ENCODE measurements at regions not wholly inside any gene's neighbourhood (a gene's known extent, or its start where the extent isn't known, plus 50 kb on each side); places are given as distances from the start of the nearest gene placed in this dataset.
A peak's percentile ranks its signal among the peaks of the same experiment; 100 is the strongest.

GRCh38 chr6:33929575-33930288 lies 125.9 kb upstream of the MLN start:
- DNase-seq (ENCODE audit: low spot score) (no peak), ATAC-seq (ENCODE audit: low FRiP score) (no peak)
- TF ChIP-seq, protein P1, sequence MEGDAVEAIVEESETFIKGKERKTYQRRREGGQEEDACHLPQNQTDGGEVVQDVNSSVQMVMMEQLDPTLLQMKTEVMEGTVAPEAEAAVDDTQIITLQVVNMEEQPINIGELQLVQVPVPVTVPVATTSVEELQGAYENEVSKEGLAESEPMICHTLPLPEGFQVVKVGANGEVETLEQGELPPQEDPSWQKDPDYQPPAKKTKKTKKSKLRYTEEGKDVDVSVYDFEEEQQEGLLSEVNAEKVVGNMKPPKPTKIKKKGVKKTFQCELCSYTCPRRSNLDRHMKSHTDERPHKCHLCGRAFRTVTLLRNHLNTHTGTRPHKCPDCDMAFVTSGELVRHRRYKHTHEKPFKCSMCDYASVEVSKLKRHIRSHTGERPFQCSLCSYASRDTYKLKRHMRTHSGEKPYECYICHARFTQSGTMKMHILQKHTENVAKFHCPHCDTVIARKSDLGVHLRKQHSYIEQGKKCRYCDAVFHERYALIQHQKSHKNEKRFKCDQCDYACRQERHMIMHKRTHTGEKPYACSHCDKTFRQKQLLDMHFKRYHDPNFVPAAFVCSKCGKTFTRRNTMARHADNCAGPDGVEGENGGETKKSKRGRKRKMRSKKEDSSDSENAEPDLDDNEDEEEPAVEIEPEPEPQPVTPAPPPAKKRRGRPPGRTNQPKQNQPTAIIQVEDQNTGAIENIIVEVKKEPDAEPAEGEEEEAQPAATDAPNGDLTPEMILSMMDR (IDR thresholded peaks at IDR 0.05) = no peak

GRCh38 chr6:33927616-33928015 lies 123.8 kb upstream of the MLN start:
- DNase-seq (ENCODE audit: low spot score) (no peak), ATAC-seq (ENCODE audit: low FRiP score) (peak; percentile 58)

DNA sequence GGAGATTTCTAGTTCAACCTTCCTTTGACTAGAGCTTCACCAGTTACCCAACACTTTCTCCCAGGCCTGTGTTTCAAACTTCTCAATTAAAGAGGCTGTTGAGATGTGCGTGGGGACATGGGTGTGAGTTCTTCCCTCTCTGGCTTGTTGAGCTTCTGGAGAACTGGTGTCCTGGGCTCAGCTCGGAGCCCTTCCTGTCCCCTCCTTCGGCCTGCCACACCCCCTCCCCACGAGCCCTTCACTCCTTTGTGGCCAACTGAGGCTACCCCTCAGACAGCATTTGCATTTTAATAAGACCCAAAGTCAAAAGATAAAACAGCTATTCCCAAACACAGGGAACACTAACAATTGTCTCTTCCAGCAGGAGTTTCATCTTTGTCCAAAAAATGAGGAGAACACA lies 123.3 kb upstream of the MLN start:
- no peak for ATAC-seq (ENCODE audit: low FRiP score)
- TF ChIP-seq, protein P1 (IDR thresholded peaks at IDR 0.05) = no peak

More at GRCh38 chr6:33927616-33928015, 123.8 kb upstream of the MLN start:
- TF ChIP-seq, protein P1 (IDR thresholded peaks at IDR 0.05) = no peak

DNA sequence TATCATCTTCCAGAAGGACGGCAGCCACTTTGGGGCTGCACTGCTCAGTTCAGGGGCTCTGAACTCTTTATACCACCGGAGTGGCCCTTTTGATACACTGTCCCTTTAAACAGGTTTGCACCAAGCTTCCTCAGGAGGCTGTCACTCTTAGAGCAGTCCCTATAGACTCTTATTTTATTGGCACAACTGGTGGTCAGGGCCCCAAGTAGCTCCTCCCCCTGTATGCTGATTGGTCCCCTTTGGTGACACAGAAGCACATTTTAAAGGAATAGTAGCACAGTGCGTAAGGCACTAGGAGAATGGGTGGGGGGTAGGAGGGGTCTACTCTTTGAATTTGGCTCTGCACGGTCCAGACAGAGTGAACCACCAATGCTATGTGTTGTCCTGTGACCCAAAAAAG lies 122.6 kb upstream of the MLN start:
- no peak for ATAC-seq (ENCODE audit: low FRiP score)
- TF ChIP-seq, protein P1 (IDR thresholded peaks at IDR 0.05) = no peak
- DNase-seq (ENCODE audit: low spot score) = no peak

More for the DNA sequence above, 123.3 kb upstream of the MLN start:
- no peak for DNase-seq (ENCODE audit: low spot score)

DNA sequence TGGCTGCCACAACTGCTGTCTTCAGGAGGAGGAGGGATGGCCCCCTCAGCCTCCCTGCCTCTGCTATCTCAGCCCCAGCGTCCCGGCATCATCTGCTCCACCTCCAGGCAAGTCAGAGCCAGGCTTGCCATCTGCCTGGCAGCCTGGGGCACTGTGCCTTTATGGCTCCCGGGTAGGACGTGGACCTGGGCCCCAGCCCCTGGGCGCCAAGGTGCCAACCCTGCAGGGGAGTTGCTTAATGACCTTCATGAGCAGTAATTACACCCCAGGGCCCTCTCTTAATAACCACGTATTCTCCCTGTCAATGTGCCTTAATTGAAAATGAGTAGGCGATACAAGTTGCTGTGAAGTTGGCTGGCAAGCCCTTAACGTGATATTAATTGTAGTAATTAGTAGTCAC lies 122.1 kb upstream of the MLN start:
- DNase-seq (ENCODE audit: low spot score) (no peak), ATAC-seq (ENCODE audit: low FRiP score) (no peak)
- TF ChIP-seq, protein P1 (IDR thresholded peaks at IDR 0.05) = no peak

DNA sequence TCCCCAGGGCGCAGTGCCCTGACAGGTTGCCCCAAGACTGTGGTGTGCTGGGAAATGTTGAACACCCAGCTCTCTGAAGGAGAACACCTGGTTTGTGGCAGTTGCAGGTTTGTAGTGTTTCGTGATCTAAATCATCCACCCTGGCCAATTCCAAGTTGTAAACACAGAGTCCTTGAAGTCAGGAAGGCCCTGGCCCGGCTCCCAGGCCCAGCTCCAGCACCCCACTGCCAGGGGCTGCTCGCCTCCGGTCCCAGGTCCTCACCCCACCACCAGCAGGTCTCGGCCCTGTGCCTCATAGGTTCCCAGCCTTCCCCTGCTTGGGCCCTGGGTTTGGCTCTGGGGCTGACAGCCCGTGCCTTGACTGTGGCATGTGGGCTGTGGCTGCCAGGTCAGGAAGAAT lies 121.4 kb upstream of the MLN start:
- TF ChIP-seq, protein P1 (IDR thresholded peaks at IDR 0.05) = no peak
- ATAC-seq (ENCODE audit: low FRiP score) (no peak), DNase-seq (ENCODE audit: low spot score) (no peak)

DNA sequence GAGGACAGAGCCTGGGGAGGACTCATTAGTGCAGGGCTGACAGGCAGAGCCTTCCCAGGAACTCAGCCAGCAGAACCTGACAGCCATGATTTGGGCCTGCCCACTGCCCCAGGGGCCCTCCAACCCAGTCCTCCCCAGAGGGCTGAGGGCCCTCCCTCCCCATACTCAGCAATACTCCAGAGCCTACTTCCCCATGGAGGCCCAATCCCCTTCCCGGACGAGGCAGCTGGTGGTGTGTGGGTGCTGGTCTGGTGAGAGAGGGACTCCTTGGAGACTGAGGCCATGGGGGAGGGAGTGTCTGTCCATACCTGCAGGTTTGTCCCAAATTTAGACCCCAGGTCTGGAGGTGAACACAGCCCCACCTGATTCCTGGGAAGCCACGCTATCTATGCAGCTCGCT lies 120.9 kb upstream of the MLN start:
- ATAC-seq (ENCODE audit: low FRiP score) (no peak), DNase-seq (ENCODE audit: low spot score) (no peak)
- TF ChIP-seq, protein P1 (IDR thresholded peaks at IDR 0.05) = no peak
